ENCODE measurements at regions not wholly inside any gene's neighbourhood (a gene's known extent, or its start where the extent isn't known, plus 50 kb on each side); places are given as distances from the start of the nearest gene placed in this dataset.

DNA sequence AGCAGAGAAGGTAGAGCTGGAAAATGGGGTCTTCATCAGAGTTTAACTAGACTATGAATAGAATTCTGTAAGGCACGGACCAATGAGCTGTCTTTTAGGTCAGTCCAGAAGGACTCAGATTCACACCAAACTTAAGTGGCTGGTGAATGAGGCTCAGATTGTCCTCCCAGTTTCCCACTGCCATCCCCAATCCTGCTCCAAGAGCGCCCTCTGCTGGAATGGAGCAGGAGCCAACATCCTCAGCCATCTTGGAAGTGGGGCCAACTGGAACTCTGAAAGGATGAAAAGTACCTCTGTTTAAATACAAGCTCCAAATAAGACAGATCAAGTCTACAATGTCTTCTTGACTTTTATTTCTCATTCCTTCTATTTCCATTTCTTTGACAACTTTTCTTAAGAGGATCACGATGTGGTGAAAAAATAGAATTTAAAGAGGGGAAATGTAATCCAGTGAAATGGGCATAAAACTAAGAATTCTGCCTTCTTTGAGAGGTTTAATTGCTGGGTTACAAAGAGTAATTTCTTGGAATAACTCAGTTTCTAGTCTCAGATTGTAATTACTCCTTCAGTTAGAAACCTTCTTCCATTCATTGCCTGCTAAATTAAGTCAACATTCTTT is 217.1 kb upstream of the TPRG1 start (continued):
- TF ChIP-seq HOMEZ (CRISPR knock-in tag; IDR thresholded peaks at IDR 0.05; ENCODE audit: low read depth): peak; percentile 59; the same call in 1 of the 2 replicates
- TF ChIP-seq, protein P1, sequence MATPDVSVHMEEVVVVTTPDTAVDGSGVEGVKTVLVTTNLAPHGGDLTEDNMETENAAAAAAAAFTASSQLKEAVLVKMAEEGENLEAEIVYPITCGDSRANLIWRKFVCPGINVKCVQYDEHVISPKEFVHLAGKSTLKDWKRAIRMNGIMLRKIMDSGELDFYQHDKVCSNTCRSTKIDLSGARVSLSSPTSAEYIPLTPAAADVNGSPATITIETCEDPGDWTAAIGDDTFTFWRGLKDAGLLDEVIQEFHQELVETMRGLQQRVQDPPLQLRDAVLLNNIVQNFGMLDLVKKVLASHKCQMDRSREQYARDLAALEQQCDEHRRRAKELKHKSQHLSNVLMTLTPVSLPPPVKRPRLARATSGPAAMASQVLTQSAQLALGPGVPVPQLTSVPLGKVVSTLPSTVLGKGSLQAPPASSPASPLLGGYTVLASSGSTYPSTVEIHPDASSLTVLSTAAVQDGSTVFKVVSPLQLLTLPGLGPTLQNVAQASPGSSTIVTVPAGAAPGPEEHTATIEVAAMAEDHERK (CRISPR knock-in tag; IDR thresholded peaks at IDR 0.05; ENCODE audit: low read depth): no peak
- TF ChIP-seq MAF1 (CRISPR knock-in tag; IDR thresholded peaks at IDR 0.05; ENCODE audit: borderline replicate concordance): no peak
- TF ChIP-seq AGO2 (optimal IDR thresholded peaks at IDR 0.05; ENCODE audit: low read depth, low read length): no peak
- TF ChIP-seq RBFOX2 (IDR thresholded peaks at IDR 0.05; ENCODE audit: low read depth, low read length): no peak
- no peak for TF ChIP-seq ESRRA (CRISPR knock-in tag; IDR thresholded peaks at IDR 0.05; ENCODE audit: low read depth)
- TF ChIP-seq TCF7 (IDR thresholded peaks at IDR 0.05; ENCODE audit: low read depth): no peak
- no peak for TF ChIP-seq ZNF674 (CRISPR knock-in tag; IDR thresholded peaks at IDR 0.05; ENCODE audit: low read depth)
- TF ChIP-seq, protein P2, sequence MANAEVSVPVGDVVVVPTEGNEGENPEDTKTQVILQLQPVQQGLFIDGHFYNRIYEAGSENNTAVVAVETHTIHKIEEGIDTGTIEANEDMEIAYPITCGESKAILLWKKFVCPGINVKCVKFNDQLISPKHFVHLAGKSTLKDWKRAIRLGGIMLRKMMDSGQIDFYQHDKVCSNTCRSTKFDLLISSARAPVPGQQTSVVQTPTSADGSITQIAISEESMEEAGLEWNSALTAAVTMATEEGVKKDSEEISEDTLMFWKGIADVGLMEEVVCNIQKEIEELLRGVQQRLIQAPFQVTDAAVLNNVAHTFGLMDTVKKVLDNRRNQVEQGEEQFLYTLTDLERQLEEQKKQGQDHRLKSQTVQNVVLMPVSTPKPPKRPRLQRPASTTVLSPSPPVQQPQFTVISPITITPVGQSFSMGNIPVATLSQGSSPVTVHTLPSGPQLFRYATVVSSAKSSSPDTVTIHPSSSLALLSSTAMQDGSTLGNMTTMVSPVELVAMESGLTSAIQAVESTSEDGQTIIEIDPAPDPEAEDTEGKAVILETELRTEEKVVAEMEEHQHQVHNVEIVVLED (CRISPR knock-in tag; IDR thresholded peaks at IDR 0.05; ENCODE audit: borderline replicate concordance): no peak
- TF ChIP-seq RELA (CRISPR knock-in tag; IDR thresholded peaks at IDR 0.05): no peak
- no peak for TF ChIP-seq SNAPC5 (CRISPR knock-in tag; IDR thresholded peaks at IDR 0.05; ENCODE audit: borderline replicate concordance)
- TF ChIP-seq CREBL2 (CRISPR knock-in tag; IDR thresholded peaks at IDR 0.05; ENCODE audit: borderline replicate concordance): no peak
- TF ChIP-seq SIX4 (CRISPR knock-in tag; IDR thresholded peaks at IDR 0.05): no peak
- TF ChIP-seq KAT7 (CRISPR knock-in tag; IDR thresholded peaks at IDR 0.05; ENCODE audit: borderline replicate concordance): no peak
- TF ChIP-seq BORCS8-MEF2B (CRISPR knock-in tag; IDR thresholded peaks at IDR 0.05): 0 out of 2 replicates have a peak, but pooled peaks have one; percentile 25
- TF ChIP-seq CREM (IDR thresholded peaks at IDR 0.05): no peak
- no peak for TF ChIP-seq CREM (CRISPR knock-in tag; IDR thresholded peaks at IDR 0.05)
- no peak for TF ChIP-seq ZBTB38 (CRISPR knock-in tag; IDR thresholded peaks at IDR 0.05)
- TF ChIP-seq, protein P3, sequence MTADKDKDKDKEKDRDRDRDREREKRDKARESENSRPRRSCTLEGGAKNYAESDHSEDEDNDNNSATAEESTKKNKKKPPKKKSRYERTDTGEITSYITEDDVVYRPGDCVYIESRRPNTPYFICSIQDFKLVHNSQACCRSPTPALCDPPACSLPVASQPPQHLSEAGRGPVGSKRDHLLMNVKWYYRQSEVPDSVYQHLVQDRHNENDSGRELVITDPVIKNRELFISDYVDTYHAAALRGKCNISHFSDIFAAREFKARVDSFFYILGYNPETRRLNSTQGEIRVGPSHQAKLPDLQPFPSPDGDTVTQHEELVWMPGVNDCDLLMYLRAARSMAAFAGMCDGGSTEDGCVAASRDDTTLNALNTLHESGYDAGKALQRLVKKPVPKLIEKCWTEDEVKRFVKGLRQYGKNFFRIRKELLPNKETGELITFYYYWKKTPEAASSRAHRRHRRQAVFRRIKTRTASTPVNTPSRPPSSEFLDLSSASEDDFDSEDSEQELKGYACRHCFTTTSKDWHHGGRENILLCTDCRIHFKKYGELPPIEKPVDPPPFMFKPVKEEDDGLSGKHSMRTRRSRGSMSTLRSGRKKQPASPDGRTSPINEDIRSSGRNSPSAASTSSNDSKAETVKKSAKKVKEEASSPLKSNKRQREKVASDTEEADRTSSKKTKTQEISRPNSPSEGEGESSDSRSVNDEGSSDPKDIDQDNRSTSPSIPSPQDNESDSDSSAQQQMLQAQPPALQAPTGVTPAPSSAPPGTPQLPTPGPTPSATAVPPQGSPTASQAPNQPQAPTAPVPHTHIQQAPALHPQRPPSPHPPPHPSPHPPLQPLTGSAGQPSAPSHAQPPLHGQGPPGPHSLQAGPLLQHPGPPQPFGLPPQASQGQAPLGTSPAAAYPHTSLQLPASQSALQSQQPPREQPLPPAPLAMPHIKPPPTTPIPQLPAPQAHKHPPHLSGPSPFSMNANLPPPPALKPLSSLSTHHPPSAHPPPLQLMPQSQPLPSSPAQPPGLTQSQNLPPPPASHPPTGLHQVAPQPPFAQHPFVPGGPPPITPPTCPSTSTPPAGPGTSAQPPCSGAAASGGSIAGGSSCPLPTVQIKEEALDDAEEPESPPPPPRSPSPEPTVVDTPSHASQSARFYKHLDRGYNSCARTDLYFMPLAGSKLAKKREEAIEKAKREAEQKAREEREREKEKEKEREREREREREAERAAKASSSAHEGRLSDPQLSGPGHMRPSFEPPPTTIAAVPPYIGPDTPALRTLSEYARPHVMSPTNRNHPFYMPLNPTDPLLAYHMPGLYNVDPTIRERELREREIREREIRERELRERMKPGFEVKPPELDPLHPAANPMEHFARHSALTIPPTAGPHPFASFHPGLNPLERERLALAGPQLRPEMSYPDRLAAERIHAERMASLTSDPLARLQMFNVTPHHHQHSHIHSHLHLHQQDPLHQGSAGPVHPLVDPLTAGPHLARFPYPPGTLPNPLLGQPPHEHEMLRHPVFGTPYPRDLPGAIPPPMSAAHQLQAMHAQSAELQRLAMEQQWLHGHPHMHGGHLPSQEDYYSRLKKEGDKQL (CRISPR knock-in tag; IDR thresholded peaks at IDR 0.05; ENCODE audit: low read depth): no peak
- no peak for TF ChIP-seq TCF7L2 (IDR thresholded peaks at IDR 0.05; ENCODE audit: low read depth, low read length)
- no peak for TF ChIP-seq NFIC (IDR thresholded peaks at IDR 0.05; ENCODE audit: low read length)
